Activated gamma-delta T cell treated with anti-CD3 and anti-CD28 coated beads, Interleukin-2, amount 50 U/mL, for 16 hours (primary cell): ENCODE measurements at regions not wholly inside any gene's neighbourhood (a gene's known extent, or its start where the extent isn't known, plus 50 kb on each side); places are given as distances from the start of the nearest gene placed in this dataset.

ENCODE experiments used
- DNase-seq: peaks from one replicate; pipeline ENCODE4 v3.0.0-alpha.2; 2020; ENCODE audit warnings: low read depth

DNA sequence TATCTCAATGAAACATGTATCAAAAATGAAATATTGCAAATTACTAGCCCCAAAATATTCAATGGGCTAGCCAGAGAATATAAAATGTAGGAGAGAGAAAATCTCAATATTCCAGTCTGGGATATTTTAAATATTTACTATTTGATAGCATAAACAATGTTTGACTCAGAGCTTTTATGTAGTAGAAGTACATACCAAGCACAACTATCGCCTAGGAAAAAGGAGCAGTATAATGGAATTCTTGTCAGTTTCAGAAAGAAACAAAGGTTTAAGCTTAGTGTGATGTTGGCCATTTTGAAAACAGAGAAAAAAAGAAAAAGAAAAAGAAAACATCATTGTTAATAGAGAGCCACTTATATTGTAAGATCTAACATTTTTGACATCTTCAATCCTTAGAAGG is 1961.9 kb upstream of the CELF4 start:
- no peak for DNase-seq

DNA sequence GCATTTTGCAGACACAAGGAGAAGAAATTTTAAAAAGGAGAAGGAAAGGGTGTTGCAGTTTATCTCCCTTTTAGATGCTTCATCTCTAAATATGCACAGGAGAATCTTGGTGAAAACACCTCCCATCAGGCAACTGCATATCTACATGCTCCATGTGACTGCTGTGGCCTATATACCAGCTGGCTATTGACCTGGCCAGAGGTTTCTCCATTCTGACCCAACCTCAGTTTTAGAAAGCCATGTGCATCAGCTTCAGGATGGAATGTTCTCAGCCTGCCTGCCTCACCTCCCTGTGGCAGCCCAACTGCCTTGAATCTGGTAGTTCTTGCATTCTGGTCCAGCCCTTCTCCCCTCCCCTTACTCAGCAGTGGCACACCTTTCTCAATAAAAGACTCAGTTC is 1958.8 kb upstream of the CELF4 start:
- DNase-seq = no peak

DNA sequence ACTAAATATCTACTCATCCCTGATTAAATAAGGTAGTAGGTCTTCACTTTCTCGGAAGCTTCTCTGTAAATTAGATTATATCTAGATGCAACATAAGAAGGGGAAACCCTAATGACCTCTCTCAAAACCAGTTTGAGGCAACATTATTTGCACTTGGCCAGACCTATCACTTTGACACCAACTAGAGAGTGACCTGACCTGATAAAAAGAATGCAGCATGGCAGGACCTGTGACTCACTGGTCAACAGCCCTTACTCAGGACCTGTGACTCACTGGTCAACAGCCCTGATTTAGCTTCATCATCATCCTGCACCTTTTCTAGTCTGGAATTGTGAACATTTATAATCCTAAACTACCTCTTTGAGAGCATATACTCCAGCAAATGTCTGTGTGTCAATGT is 1957.7 kb upstream of the CELF4 start:
- no peak for DNase-seq

DNA sequence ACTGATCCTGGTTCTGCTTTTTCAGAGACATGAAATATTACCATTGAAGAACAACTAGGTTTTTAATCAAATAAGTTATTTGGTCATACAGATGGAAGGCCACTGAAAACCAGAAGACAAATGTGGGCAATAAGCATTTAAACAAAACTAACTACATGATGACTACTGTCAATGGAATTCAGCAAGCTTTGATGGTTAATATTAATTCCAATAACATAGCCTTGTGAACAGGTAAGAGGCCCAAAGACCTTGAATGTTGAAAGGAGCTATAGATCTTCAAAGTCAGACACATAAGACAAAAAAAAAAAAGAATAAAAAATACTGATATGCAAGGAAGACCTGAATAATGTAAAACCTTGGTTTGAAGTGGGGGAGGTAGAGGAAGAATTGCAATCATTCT is 1955.6 kb upstream of the CELF4 start:
- DNase-seq = no peak

DNA sequence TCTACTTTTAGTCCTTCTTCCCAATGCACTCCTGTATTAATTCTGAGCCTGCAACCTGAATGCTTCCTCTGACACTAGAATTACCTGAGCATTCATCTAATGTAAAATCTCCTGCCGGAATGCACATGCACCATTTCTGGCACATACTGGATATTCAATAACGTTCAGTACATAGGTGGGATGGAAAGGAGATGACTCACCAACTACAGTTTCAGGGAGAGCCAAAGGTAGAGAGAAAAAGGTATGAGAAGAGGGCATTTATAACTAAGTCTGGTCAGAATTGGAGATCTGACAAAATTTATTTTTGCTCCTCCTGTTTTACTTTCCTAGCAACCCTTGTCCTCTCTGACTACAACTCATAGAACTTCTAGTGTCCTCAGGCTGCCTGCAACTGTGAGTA is 1954.1 kb upstream of the CELF4 start:
- no peak for DNase-seq

DNA sequence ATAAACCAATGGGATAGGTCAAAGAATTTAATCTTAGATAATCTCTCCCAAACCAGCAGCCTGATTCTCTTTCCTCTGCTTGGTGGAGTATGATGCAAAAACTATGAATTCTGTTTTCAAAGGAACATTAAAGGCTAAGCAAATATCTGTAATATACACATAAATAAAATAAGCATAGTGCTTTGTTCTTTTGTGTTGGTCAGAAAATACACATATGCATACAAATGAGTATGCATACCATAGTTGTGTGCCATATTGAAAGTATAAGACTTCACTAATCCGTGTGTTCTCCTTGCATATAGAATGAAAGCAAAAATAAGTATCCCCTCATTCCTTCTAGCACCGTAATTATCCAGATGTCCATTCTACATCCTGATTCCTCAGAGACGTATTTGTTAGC is 1949.7 kb upstream of the CELF4 start:
- DNase-seq = no peak

DNA sequence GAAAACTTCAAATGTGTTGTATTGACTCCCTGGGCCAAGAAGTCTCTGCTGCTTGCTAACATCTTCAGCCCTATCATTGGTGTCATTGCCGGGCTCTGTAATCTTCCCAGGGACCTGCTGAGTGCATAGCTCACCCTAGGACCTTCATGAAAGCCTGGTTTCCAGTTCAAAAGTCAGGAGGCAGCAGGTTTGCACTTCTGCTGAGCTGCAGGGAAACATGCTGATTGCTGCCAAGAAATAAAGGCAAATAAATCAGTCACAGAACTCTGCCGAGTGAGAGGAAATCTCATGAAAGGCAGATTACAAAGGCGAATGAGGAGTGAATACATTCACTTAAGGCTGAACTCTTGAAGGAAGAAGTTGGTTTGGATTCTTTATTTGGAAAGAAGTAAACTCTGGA is 1947.6 kb upstream of the CELF4 start:
- no peak for DNase-seq

DNA sequence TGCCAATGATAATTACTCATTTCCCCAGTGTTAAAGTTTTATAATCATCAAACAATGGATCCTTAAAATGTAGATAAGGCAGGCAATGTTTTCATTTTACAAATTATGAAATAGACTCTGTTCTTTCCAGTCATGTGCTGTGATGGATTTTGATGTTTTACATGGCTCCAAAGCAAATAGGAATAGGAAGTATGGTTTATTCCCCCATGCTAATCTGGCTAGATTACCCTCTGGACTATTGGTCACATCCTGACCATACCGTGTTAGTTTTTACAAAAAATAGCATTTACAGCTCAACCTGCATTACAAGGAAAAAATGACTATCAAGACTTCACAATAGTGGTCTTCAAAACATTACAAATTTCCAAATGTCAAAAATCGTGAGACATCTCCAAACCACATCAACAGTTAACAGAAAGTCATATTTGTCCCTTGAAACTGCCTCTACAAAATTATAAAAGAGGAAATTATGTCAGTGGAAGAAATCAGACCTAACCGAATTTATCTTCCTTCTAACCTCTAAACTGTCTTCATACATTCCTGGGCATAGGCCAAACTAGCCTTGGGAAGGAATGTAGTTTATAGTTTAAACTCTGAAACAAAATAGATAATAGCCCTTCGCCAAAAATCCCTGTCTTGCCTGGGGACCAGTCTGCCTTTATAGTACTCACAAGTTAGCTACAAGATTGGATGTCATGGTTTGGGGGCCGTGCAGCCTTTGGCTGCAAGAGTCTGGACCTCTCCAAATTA is 1941.2 kb upstream of the CELF4 start:
- no peak for DNase-seq

DNA sequence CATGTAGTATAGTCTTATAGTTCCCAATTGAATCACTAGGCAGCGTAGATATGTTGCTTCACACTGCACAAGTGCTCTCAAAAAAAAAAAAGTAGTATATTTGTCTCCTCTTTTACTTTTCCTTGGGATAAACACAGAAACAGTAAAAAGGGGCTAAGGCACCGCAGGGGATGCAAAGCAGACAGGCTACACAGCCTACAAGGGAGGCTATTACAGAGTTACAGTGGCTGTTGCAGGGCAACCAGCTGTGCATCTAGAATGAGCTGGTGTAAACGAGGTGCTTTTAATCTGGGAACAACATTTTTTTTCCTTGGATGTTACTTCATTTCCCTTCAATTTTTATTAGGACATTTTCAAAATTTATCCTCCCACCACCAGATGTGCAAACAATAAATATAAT is 1934.7 kb upstream of the CELF4 start:
- no peak for DNase-seq

DNA sequence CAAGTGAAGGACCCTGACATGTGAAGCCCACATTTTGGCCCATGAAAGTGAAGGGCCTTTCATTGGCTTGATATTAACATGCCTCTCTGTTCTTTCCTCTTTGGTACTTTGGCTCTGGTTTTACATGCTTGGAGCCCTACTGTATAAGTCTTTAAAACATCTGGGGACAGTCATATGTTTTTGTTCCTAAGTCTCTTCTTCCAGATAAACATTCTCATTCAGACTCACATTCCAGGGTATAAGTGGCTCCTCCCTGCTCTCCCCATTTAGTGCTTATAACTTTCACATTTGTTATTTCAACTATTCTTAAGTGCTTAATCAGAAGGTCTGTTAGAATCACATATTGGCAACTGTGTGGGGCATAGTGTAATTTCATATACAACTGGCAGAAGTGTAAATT is 1932.2 kb upstream of the CELF4 start:
- DNase-seq = no peak

DNA sequence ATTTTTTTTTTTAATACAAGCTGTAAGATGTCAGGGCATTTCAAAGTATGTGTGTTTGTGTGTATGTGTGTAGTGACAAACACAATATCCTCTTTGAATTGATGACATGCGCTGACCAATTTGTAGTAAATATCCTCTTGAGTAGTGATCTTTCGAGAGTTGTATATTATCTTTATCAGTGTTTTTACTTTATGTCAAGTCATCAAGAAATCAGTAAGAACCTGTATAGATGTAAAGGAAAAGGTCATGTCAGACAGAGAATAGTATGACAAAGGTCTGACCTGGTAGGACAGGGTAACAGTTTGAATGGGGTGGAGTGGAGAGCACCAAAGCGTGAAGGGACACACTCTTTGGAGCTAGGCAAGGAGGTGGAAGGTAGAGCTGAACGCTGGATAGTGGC is 1931.4 kb upstream of the CELF4 start:
- DNase-seq = no peak

DNA sequence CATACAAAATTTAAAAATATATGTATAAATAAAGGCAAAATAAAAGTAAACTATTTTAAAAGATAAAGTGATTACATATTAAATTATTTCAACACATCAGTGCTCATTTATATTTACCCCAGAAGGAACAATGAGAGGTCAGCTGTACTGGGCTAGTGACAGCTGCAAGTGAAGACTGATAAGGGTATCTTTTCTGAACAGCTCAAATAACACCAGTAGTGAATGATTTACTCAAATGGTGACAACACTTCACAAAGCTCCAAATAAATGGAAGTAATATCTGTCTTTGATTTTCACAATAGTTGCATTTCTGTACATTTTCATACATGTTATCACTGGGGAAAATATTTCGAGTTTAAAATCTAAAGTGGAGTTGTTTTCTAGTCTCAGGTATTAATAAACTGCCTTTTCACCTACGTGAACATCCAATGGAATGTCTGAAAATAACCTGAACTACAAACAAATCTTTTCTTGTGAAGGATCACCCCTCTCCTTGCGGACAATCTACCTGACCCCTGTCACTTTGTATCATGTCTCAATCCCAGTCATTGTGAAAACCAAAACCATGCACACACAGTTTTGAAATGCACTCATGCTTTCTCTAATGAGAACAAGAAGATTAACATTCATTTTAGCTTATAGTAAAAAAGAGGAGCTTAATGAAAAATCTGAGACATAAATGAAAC is 1928.8 kb upstream of the CELF4 start:
- DNase-seq = no peak

DNA sequence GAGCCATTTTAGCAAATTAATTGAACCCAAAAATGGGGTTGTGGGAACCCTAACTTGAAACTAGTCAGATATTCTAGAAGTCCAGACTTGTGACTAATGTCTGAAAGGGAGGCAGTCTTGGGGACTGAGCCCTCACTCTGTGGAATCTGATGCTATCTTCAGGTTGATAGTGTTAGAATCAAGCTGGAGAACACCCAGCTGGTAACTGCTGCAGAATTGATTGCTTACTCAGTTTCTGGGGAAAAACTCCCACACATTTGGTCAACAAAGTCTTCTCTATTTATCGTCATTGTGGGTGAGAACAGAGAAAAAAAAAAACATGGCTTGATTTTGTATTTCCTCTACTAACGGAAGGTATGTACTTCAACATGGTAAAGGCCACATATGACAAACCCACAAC is 1925.8 kb upstream of the CELF4 start:
- no peak for DNase-seq

DNA sequence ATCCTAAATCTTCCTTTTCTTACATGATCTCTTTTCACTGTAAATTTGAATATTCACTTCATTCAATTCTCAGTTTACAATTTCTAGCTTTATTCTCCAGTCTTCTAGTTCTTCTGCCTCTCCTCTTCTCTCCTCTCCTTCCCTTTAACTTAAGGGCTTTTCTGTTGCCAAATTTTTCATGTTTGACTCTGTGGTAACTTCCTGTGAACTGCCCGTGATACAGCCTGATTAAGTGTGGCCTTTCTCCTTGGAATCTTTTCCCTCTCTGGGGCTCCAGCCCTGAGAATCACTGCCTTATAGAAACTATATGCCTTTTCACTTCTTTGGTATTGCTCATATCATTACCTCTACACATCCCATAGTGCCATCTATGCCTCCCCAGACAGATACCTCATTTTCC is 1923.8 kb upstream of the CELF4 start:
- DNase-seq = no peak

DNA sequence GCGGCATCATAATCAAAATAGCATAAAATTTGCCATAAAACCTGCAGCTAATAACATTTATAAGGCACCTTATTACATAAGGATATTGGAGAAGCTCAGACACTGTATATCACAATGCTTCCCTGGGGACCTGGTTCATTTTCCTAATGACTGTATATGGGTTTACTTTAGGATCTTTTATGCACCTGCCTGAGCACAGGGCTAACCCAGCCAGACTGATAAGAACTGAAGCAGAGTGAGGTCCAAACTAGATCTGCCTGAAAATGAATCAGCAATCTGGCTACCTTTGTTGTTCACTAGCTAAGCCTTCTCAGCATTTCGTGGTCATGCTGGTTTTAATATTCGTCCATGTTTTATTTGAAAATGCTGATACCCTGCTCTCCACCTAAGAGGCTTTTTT is 1922.3 kb upstream of the CELF4 start:
- DNase-seq = no peak

DNA sequence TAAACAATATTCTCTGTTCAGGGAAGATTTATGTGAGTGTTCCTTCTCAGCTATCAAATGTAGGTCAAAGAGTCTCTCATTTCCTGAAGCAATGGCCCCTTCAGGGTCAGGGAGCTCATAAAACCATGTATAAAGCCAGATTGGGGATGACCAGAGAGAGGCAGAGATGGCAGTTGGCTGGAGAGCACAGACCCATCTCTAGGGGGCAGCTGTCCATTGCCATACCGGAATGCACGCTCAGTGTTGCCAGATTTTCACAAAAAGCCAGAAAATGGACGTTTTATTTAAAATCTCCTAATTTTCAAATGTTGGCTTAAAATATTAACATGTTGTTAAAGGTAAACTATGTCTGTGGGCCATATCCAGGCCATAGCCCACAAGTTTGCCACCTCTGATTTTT is 1920.7 kb upstream of the CELF4 start:
- no peak for DNase-seq

DNA sequence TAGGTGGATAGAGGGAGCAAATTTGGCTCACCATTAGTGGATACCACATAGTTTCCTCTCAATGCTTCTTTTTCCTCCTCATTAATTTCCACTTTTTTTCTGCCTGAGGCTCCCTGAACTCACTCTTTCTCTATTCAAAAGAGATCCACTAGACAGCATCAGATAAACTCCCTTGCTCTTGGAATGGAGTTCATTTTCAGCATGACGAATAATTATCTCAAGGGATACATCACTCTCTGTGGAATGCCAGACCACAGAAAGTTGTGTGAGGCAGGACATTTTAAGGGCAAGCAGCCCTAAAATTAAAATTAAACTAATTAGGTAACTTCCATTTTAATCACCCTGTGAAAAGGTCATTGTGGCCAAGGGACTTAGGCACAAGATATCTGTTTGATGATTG is 1920.1 kb upstream of the CELF4 start:
- DNase-seq = no peak

DNA sequence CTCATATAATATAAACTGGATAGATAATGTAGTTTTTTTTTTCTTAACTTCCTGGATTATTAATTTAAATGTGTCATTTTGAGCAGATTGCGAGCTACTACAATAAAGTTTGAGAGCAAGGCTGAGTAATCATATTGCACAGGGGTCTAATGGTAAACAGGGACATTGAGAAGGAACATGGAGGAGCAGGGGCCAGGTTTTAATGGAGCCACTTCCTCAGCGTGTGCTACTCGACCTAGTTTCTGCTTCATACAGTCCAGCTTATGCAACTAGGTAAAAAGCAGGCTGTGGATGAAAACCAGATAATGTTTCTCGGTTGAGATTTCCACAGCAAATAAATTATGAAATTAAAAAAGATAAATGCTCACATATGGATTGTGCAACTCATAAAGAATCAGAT is 1915.7 kb upstream of the CELF4 start:
- DNase-seq = no peak

DNA sequence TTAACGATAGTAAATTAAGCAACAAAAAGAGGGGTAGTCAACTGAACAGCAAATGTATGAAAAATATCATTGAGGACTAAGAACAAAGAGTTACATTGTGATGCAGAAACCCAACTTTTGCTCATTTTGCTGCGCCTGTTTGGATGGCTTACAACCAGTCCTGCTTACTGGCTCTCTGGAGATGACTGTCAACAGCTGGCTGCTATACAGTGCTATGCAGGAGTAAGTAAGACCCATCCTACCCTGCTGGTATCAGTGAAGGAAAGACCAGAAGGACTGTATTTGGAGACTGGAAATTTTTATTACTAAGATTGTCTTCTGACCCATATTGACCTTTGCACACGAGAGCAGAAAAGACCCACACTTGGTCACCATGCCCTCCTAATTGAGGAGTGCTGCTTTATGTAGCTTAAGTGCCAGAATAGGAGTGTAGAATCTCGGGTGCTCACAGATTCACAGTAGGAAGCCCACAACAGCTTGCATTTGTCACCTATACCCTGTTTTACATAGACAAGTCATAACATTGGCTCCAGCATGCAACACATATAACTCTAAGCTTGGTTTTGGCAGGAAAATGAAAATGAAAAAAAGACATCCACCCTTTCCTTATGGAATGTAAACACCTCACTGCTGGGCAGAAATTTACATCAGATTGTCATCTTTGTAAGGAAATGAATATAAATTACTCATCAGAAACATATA is 1915.0 kb upstream of the CELF4 start:
- DNase-seq = no peak

DNA sequence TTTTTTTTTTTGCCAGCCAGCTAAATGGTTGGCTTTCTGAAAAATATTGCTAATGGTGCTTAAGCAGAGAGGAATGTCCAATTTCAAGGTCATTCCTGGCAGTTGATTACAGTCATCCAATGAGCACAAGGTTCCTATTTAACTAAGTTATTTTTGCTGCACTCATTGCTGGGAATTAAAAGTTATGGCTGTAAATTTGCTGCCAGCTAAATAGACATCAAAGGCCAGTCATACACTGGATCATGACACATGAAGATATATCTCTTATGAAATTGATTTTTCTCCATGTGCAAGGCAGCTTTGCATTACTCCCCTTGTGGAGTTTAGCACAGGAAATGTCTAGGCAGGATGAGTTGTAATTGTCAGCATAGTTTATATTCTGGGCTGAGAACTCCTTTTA is 1898.4 kb upstream of the CELF4 start:
- DNase-seq = no peak

DNA sequence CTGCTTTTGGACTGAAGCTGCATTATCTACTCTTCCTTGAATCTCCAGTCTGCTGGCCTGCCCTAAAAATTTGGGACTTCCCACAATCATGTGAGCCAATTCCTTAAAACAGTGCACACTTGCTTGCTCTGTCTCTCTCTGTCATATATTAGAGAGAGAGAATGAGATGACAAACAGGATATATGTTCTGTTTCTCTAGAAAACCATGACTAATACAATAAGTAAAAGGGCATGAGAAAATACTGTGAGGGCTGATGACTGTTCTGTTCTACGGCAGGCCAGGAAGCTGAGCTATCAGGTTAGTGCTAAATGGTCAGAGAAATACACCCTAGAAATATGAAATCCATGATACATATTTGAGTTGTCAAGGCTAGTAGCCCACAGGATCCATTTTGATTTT is 1896.8 kb upstream of the CELF4 start:
- DNase-seq = no peak

DNA sequence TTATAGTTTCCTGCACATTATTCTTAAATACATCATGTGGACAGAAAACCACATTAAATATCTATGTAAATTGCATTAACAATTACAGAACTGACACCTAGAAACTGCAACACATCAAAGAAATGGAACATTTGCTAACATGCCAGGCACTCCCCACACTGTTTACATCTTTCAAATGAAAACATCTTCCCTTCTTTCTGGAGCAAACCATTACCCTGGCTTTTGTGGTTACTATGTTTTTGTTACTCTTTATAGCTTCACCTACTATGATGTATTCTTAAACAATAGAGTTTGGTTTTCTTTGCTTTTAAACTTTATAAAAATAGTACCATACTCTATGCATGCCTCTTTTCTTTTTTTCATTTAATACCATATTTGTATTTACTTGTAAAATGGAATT is 1894.5 kb upstream of the CELF4 start:
- no peak for DNase-seq

DNA sequence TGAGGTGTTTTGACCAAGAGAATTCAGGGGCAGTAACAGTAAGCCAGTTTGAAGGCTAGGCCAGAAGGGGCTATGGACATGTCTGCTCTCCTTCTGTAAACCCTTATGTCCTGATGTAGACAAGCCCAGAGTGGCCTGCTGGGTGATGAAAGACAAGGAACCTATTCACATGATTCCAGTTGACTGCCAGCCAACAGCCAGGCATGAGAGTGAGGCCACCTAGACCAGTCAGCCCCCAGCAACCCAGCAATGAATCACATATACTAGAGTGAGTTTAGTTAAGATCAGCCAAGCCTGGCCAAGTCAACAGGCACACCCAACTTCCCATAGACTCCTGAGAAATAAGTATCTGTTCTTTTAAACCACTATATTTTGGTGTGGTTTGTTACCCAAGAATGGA is 1889.7 kb upstream of the CELF4 start:
- DNase-seq = no peak

DNA sequence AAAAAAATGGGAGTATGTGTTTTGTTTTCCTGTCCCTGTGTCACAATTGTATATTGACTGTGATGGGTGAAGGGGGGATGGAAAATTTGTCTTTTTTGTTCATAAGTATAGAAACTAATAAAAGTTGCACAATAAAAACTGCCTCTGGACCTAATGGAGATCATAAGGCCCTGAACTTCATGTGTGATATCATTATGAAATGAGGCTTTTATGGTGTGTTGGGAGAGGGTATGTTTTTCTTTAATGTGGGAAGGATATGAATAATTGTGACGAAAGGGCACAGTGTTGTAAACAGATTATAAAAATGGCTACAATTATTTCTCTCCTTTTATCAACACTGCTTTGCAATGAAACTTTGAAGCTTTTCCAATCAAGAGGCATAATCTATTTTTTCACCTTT is 1889.3 kb upstream of the CELF4 start:
- DNase-seq = no peak
